Liver (tissue), 7 donors: ENCODE measurements at regions not wholly inside any gene's neighbourhood (a gene's known extent, or its start where the extent isn't known, plus 50 kb on each side); places are given as distances from the start of the nearest gene placed in this dataset.

Experiments used
- DNase-seq: peaks from one replicate; pipeline ENCODE4 v3.0.0-alpha.2; 2017; ENCODE audit warnings: low spot score
- H3K27ac ChIP-seq, 2 donors: one replicate each; pipeline ENCODE4 v1.7.0; 2013; ENCODE audit warnings: inconsistent platforms in 2 of 2, low read length in 2 of 2, control low read depth in 1 of 2, low read depth in 1 of 2, mild to moderate bottlenecking in 1 of 2
- H3K27me3 ChIP-seq, 4 donors: one replicate each; pipeline versions ENCODE4 v1.6.1 to v1.7.0; 2013; ENCODE audit warnings: low read length in 3 of 4, inconsistent platforms in 1 of 4, mild to moderate bottlenecking in 1 of 4, moderate library complexity in 1 of 4; ENCODE audit not compliant: control insufficient read depth in 4 of 4, insufficient read depth in 4 of 4
- H3K36me3 ChIP-seq, 4 donors: one replicate each; pipeline versions ENCODE4 v1.6.1 to v1.7.0; 2013; ENCODE audit warnings: low read length in 3 of 4, mild to moderate bottlenecking in 3 of 4, low read depth in 1 of 4, moderate library complexity in 1 of 4; ENCODE audit not compliant: control insufficient read depth in 4 of 4, insufficient read depth in 3 of 4
- H3K4me1 ChIP-seq, 4 donors: one replicate each; pipeline versions ENCODE4 v1.6.1 to v1.7.0; 2013; ENCODE audit warnings: low read length in 3 of 4, mild to moderate bottlenecking in 3 of 4, moderate library complexity in 1 of 4; ENCODE audit not compliant: control insufficient read depth in 4 of 4, insufficient read depth in 4 of 4
- H3K4me3 ChIP-seq, 3 donors: one replicate each; pipeline versions ENCODE4 v1.6.1 to v1.7.0; 2013; ENCODE audit warnings: low read length in 3 of 3, control low read depth in 1 of 3, low read depth in 1 of 3, mild to moderate bottlenecking in 1 of 3
- H3K9ac ChIP-seq, 2 donors: one replicate each; pipeline ENCODE4 v1.7.0; 2013; ENCODE audit warnings: low read length in 2 of 2, mild to moderate bottlenecking in 2 of 2, moderate library complexity in 2 of 2, control low read depth in 1 of 2, low read depth in 1 of 2
- H3K9me3 ChIP-seq, 4 donors: one replicate each; pipeline versions ENCODE4 v1.6.1 to v1.7.0; 2013; ENCODE audit warnings: low read length in 3 of 4; ENCODE audit not compliant: control insufficient read depth in 4 of 4
- ATF3 ChIP-seq: IDR thresholded peaks from 2 replicates; pipeline ENCODE4 v1.6.1; 2016; ENCODE audit warnings: antibody characterized with exemption
- EGR1 ChIP-seq, 2 donors: IDR thresholded peaks; 2 replicates each; pipeline ENCODE4 v1.6.1; 2016 to 2018; ENCODE audit warnings: antibody characterized with exemption in 2 of 2, low read depth in 2 of 2
- FOXA1 ChIP-seq: IDR thresholded peaks from 2 replicates; pipeline ENCODE4 v1.6.1; 2016; ENCODE audit warnings: antibody characterized with exemption
- FOXA2 ChIP-seq: IDR thresholded peaks from 2 replicates; pipeline ENCODE4 v1.6.1; 2016; ENCODE audit warnings: antibody characterized with exemption
- GABPA ChIP-seq, 2 donors: IDR thresholded peaks in 1 of 2; conservative IDR thresholded peaks in 1 of 2; 2 replicates each; pipeline ENCODE4 v1.6.1; 2016; ENCODE audit warnings: antibody characterized with exemption in 2 of 2, mild to moderate bottlenecking in 1 of 2, moderate library complexity in 1 of 2
- HNF4A ChIP-seq, 2 donors: conservative IDR thresholded peaks; 2 replicates each; pipeline ENCODE4 v1.6.1; 2016; ENCODE audit warnings: antibody characterized with exemption in 2 of 2, mild to moderate bottlenecking in 2 of 2
- HNF4G ChIP-seq: IDR thresholded peaks from 2 replicates; pipeline ENCODE4 v1.6.1; 2016; ENCODE audit warnings: antibody characterized with exemption
- JUND ChIP-seq, 2 donors: IDR thresholded peaks; 2 replicates each; pipeline ENCODE4 v1.6.1; 2016; ENCODE audit warnings: antibody characterized with exemption in 2 of 2
- MAX ChIP-seq: IDR thresholded peaks from 2 replicates; pipeline ENCODE4 v1.6.1; 2016; ENCODE audit warnings: antibody characterized with exemption
- RAD21 ChIP-seq, 2 donors: IDR thresholded peaks; 2 replicates each; pipeline ENCODE4 v1.6.1; 2016; ENCODE audit warnings: antibody characterized with exemption in 2 of 2, mild to moderate bottlenecking in 2 of 2
- REST ChIP-seq: IDR thresholded peaks from 2 replicates; pipeline ENCODE4 v1.6.1; 2016; ENCODE audit warnings: antibody characterized with exemption, mild to moderate bottlenecking
- RXRA ChIP-seq, 2 donors: IDR thresholded peaks; 2 replicates each; pipeline ENCODE4 v1.6.1; 2017 to 2018; ENCODE audit warnings: antibody characterized with exemption in 2 of 2, mild to moderate bottlenecking in 1 of 2
- SP1 ChIP-seq: IDR thresholded peaks from 2 replicates; pipeline ENCODE4 v1.6.1; 2018; ENCODE audit warnings: antibody characterized with exemption, mild to moderate bottlenecking
- TAF1 ChIP-seq: conservative IDR thresholded peaks from 2 replicates; pipeline ENCODE4 v1.6.1; 2016; ENCODE audit warnings: antibody characterized with exemption, mild to moderate bottlenecking
- YY1 ChIP-seq: IDR thresholded peaks from 2 replicates; pipeline ENCODE4 v1.6.1; 2016; ENCODE audit warnings: antibody characterized with exemption, mild to moderate bottlenecking
- ZBTB33 ChIP-seq: IDR thresholded peaks from 2 replicates; pipeline ENCODE4 v1.6.1; 2016; ENCODE audit warnings: antibody characterized with exemption
- WGBS: extraction: QIAGEN DNeasy Blood & Tissue Kit; methylation state at CpG from one replicate; pipeline ENCODE4 v1.1.7; 2013; 5-methylcytosine and 5-hydroxymethylcytosine counted together
- donor health status: healthy.
- donor health status: healthy.
- donor health status: healthy.
- donor health status: healthy.

GRCh38 chr14:51335961-51336723, 96.1 kb downstream of the TMX1 start (continued):
- TF ChIP-seq FOXA1, result no peak
- no peak for TF ChIP-seq RAD21 (IDR thresholded peaks at IDR 0.05)
- TF ChIP-seq REST, result no peak

- 77% methylated on average over 2 of the region's 2 CpGs for WGBS
- no peak for TF ChIP-seq FOXA2
- no peak for TF ChIP-seq GABPA (IDR thresholded peaks at IDR 0.05 in 1 of 2, conservative IDR thresholded peaks at IDR 0.05 in 1 of 2)
- TF ChIP-seq HNF4A (conservative IDR thresholded peaks at IDR 0.05), result no peak
- no peak for TF ChIP-seq RXRA (IDR thresholded peaks at IDR 0.05)
- no peak for TF ChIP-seq TAF1
- TF ChIP-seq REST, result no peak
- TF ChIP-seq HNF4G, result no peak
- no peak for TF ChIP-seq MAX
- no peak for TF ChIP-seq ZBTB33
- no peak for TF ChIP-seq YY1
- TF ChIP-seq ATF3, result no peak
- TF ChIP-seq EGR1 (IDR thresholded peaks at IDR 0.05; ENCODE audit: low read depth in 2 of 2), result no peak
- TF ChIP-seq JUND (IDR thresholded peaks at IDR 0.05), result no peak
- TF ChIP-seq SP1, result no peak
- no peak for TF ChIP-seq RAD21 (IDR thresholded peaks at IDR 0.05)
- TF ChIP-seq FOXA1, result no peak
- Histone ChIP-seq H3K4me3 (no peak overlapping the region), H3K27me3 (no peaks in the 10 kb centered on the region), H3K27ac (no peak overlapping the region), H3K4me1 (peaks cover 0 to 2% (median 0%) of the 10 kb centered on the region in 4 donors), H3K36me3 (no peaks in the 10 kb centered on the region), H3K9me3 (no peaks in the 10 kb centered on the region), H3K9ac (no peak overlapping the region)
- no peak for DNase-seq
Measured at GRCh38 chr14:51336734-51337133, 96.7 kb downstream of the TMX1 start.
